ENCODE measurements at regions not wholly inside any gene's neighbourhood (a gene's known extent, or its start where the extent isn't known, plus 50 kb on each side); places are given as distances from the start of the nearest gene placed in this dataset.

DNA sequence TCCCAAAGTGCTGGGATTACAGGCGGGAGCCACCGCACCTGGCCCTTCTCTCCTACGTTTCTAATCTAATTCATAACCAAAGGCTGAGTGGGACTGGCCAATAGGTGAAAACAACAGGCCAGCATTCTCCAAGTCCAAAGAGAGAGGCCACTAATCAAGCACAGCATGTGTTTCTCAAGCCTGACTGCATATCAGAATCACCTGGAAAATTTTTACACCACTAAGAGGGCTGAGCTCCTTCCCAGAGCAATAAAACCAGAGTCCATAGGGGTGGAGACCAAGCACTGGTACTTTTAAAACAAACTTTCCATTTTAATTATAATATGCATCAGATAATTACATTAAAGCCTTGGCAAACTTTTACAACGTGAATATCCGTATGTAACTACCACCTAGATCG is 254.4 kb downstream of the OPA1 start:
- no peak for DNase-seq (ENCODE audit: low read depth)

DNA sequence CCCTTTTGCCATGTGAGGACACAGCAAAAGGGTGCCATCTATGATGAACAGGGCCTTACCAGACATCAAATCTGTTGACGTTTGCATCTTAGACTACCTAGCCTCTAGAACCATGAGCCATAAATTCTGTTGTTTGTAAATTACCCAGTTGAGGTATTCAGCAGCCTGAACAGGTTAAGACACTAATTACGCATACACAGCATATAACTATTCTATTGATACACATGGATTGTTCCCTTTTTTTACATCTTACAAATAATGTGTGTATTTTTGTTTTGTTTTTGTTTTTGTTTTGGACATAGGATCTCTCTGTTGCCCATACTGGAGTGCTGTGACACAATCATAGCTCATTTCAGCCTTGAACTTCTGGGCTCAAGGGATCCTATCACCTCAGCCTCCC is 255.5 kb downstream of the OPA1 start:
- DNase-seq (ENCODE audit: low read depth): no peak

DNA sequence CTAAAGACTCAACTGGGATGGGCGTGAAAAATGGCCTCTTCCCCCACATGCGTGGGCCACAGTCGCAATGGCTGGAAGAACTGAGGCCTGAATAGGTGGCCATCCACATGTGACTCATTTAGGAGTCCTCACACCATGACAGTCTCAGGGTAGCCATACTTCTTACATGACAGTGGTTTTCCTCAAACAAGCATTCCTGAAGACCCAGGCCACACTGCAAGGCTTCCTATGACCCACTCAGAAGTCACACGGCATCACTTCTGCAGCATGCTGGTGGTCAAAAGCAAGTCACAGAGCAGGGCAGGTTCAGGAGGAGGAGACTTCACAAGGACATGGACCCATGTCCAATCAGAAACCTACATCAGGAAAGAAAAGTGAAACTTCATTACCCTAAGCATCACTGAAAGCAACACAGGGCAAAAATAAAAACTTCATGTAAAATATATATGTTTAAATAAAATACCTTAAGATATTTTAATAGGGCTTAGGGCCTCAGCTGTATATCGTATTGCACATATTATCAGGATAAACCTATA is 257.1 kb downstream of the OPA1 start:
- no peak for DNase-seq (ENCODE audit: low read depth)

DNA sequence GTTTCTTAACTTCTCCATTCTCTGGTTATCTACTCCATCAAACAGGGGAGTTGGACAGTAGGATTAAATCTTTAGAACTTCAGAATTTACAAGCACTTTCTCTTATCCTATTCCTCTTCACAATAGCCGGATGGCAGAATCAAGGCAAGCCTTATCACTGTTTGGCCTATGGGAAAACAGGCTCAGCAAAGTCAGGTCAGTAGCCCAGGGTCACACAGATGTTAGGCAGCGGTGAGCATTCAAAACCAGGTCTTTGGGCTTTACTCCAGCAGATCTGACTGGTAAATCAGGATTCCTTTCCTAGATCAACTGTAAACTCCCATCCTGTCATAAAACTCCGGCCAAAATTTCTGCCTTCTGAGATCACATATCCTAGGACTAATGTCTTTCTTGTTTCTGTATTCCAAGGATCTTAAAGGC is 258.4 kb downstream of the OPA1 start:
- DNase-seq (ENCODE audit: low read depth): no peak

DNA sequence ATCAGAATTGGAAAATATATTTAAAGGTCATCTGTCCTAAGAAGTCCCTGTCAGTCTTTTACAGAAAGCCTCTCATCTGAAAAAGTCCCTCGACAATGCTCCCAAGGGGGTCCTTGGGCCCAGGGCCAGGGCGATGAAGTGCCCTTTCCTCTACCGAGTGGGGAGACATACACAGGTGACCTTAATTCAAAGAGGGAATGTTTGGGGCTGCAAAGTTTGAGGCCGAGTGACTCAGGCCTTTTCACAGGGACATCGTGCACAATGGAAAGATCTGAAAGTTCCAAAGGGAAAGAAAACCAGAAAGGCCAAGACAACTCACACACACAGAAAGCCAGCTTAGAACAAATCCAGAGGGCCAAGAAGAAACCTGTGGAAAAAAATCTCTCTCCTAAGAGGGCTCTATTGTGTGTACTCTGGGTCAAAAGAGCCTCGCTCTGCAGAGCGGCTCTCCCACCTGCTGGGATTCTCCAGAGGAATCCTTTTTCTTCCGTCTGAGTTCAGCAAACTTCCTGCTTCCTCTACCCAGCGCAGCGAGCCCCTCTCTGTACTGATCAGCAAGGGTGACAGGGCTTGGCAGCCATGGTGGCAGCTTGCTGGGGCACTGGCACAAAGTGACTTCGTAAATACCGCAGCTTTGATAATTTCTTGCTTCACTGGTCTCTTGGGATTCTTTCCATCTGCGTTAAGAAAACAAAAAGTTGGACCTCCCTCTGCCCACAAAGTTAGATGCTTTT is 259.1 kb downstream of the OPA1 start:
- DNase-seq (ENCODE audit: low read depth): no peak

DNA sequence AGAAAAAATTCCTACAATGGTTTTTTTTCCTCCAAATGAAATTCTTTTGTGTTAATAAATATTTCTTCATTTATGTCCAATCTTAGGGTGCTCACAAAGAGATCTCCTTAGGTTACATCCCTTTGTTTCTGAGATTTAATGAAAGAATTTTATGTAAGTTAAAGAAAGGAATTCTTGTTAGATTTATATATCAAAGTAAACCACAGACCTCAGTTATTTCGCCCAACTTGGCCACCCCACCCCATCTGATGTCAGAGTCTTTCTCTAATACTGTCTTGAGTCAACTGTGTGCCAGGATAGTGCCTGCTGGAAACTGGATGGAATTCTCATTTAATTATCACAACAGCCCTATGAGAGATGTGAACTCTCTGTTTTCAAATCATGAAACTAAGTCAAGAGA is 259.9 kb downstream of the OPA1 start:
- DNase-seq (ENCODE audit: low read depth): no peak

DNA sequence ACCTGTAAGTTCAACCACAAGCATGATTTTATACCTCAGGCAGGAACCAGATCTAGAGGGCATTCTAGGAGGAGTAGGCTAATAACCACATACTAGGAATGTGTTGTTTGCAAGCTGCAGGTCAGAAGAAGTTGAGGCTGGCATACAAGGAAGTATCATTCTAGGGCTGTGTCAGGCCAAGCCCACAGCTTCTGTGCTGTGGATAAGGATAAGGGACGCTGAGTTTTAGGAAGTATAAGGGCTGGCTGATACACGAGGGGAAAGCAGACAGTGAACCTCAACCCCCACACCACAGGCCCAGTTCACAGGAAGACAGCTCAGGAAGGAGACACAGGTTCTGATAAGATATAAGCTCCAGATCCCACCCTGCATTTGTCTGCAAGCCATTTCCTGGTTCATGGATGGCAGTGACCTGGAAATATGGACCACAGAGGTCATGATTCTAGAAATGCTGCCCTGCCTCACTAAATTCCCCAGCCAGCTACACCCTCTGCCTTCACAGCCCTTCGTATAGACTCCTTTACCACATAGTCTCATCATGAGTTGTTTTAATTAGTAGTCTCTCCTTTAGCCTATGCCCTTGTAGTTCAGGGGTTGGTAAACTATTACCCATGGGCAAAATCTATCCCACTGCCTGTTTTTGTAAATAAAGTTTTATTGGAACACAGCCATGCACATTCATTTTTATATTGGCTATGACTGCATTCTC is 260.7 kb downstream of the OPA1 start:
- DNase-seq (ENCODE audit: low read depth): peak; percentile 92

DNA sequence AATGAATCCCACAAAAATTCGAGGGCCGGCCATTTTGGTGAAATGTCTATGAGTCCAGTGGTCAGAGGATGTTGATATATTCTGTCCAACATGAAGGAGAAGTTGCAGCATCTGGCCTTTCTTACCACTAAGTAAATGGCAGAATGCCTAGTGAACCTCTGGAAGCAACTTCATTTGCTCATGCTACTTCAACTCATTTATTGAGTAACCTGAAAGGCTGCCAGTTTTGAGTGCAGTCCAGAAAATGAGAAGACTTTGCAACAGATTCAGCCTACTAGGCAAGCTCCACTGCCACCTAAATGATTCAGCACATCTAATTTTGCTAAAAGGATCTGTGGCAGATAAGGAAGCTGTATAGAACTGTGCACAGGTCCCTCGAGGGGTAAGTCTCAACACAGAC is 265.0 kb downstream of the OPA1 start:
- peak; percentile 96 for DNase-seq (ENCODE audit: low read depth)

DNA sequence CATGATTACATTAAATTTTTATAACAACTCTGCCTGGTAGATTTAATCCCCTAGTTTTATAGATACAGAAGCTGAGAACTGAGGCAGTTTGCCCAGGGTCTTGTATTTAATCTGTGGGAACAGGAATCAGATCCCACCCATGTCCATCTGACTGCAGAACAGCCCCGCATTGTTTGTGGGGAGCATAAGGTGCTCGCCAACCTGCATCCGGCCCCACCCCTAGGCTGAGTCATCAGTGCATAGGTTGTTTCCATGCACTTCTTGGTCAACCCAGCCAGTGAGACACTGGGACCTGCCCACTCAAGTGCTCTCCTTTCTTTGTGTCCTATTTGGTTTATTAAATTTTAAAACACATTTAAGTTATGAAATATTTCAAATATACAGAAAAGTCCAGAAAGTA is 266.2 kb downstream of the OPA1 start:
- no peak for DNase-seq (ENCODE audit: low read depth)

DNA sequence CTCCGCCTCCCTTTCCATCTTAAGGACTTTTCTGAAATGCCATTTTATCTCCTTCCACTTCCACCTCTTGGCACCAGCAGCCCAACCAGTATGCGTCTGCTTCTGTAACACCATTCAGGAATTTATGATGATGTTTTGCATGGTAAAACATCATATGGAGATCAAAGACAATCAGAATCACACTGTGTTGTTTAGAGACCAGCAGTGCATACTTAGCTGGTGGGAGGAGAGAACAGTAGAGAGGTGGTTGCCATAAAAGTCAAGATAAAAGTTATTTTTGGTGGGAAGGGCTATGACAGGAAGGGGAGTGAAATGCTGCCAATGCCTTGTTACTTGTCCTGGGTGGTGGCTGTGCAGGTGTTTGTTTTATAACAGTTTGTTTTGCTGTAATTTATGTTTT is 268.0 kb downstream of the OPA1 start:
- no peak for DNase-seq (ENCODE audit: low read depth)

DNA sequence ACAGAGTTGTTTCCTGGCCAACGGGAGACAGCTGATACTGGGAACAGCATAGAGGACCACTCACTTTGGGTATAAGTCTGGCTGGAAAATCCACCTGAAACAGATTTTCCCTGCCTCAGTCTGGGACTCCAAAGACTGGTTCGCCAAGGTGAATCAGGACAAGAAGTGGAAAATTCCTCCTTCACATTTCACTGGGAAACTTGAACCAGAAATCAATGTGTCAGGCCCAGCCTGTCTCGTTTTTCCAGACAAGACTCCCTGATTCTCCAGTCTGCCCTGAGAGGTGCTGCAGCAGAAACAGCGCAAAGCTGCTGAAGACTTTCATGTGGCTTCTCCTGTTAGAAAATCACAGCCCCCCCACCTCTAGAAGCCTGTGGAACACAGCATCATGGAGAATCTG is 269.8 kb downstream of the OPA1 start:
- no peak for DNase-seq (ENCODE audit: low read depth)

DNA sequence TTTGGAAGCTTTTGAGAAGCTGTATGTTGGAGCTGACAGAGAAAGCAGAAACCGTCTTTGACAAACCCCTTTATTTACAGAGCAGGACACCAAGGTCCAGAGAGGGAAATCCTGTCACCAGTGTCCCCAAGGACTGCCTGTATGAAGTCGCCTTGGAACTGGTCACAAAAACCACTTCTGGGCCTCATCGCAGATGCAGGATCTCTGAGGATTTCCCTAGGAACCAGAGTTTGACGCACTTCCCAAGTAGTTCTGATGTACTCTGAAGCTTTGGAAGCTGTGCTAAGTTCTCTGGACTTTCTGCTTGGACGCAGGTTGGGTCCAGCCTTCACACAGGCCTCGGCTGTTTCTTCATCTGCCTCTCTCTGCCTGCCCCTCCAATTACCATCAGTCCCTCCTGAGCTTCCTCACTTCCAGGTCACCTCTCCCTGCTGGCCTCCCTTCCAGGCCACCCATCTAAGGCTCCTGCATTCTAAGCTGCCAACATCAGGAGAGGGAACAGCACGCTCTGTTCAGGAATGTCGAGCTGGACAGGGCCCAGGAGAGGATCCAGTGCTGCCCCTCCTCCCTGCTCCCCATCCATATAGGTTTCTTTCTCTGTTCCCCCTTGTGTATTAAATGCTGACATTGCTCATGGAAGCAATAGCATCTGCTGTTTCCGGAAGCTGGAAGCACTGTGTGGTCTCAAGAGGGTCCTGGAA is 270.8 kb downstream of the OPA1 start:
- no peak for DNase-seq (ENCODE audit: low read depth)

DNA sequence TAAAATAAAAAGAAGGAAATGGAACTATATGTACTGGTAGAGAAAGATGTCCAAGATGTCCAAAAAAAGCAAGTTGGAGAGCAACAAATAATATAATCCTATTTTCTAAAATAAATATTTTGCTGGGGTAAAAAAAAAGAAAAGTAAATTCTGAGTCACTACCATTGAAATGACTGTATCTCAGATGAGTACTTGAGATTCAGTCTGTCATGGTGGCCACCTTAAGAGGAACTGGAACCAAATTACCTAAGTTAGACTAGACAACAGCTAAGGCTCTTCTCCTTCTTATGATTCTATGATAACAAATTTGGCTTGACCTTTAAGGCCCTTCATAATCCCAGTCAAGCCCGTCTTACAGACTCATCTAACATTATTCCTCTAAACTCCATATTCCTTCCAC is 270.6 kb upstream of the HES1 start:
- no peak for DNase-seq (ENCODE audit: low read depth)

DNA sequence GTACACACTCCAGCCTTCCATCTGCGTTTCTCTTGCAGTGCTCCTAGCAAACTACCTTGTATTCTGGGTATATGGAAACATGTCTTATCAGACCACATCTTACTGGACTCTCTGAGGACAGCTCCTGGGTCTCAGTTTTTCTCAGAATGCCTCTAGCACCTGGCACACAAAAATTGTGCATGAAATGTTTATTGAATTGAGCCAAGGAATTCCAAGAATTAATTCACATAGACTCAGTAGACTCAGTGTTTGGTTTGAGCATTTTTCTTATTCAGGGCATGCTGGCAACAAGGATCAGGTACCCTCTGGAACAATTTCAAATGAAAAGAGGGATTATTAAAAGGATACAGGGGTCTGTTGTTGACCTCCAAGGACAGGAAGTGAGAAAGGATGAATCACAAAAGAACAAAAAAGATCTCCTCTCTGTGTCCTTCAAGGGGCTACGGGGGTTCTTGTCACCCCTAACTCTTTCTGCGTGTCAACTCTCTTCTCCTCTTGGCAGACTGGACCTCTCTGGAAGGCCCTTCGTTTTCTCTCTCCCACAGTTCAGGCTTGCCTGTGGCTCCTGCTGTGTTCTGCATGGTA is 270.0 kb upstream of the HES1 start:
- no peak for DNase-seq (ENCODE audit: low read depth)

DNA sequence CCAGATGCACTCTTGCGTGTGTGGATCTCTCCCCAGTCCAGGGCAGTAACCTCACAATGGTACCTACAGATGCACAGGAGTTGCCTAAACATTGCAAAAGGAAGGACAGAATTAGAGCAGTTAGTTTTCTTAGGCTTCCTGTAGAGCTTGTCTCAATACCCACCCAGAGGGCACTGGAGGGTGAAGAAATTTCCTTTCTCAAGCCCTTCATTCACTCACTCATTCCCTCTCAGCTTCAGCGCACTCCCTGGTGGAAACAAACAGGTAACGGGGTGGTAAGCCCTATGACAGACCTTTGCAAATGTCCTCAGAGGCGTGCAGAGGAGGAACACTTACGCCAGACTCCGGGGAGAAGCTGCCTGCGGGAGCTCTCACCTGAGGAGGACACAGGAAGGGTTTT is 267.4 kb upstream of the HES1 start:
- peak; percentile 84 for DNase-seq (ENCODE audit: low read depth)

DNA sequence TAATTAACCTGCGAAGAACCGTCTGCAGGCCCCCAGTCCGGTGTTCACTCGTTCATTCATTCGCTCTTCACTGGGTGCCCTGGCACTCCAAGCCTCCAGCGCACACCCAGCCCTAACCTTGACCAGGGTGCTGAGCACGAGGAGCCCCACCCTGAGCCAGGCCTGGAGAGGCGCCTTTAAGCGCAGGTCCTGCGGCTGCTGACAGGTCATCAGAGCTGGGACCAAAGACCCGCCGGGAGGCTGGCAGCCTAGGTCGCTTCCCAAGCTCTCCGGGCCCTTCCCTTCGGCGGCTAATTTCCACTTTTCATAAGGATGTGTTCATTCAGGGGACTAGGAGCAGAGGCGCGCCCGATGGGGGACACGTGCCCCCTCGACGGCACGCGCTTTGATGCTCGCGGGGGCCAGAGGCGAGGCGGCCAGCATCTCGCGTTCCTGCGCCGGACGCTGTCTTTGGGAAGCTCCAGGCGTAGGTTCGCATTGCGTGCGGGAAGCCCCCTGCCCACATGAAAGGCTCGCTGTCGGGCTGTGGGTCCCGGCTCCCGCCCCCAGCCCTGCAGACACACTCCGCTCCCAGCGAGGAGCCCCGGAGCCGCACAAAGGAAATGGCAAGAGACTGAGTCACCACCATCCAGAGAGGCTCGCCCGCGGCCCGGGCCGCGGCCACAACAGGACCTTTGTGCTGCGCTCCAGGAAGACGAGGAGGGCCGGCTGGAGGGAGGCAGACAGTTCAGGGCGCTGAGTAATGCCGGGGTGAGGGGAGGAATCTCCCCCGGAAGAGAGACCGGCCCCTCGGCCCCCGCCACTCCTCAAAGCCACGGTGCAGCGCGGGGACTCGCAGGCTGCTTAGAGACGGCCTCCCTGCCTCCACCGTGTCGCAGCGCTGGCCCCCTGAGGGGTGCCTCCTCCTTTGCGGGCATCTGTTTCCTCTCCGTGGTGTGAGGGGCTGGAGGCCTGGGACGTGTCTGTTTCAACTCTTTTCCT is 266.4 kb upstream of the HES1 start:
- DNase-seq (ENCODE audit: low read depth): peak; percentile 85

DNA sequence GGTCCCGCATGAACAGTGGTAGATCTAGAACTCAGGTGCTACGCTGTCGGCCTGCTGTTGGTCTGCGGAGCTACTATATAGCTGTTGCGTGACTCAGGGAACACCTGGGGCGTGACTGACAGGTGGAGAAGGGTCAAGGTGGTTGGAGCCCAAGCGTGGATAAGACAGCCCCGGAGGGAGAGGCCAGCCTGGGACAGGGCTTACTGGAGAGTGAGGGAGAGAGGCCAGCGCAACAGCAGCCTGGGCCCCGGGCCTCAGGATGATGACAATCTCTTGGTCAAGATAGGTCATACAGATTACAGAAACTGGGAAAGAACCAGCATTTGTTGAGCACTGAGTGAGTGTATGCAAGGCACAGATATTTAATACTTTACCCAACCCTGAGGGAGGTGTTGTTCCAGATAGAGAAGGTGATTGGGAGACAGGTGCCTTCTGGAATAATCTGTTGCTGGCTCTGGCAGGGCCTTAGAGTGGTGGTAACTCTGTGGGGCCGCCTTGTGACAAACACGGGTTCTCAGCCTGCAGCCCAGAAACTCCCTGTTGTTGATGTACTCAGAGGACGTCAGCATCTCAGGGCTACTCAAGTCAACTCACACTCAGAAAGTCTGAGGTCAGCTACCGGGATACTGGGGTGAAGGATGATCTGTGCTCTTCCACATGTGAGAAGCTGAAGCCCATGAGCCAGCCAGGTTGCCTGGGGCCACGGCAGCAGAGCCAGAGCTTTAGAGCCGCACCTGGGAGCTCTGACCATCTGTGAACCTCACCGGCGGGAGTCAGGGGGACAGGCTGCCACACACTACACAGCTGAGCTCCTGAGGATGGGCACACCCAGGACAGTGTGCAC is 265.4 kb upstream of the HES1 start:
- DNase-seq (ENCODE audit: low read depth): peak; percentile 66

DNA sequence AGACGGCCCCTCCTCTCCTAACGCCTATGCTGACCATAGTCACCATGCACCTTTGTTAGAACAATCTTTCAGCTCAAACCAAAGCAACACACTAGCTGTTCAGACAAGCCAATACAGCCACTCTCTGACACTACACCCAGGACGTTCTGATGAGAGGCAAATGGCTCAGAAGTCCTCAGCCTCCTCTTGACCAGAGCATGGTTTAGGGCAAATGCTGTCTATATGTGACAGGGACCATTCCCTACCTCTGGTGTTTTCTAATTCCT is 264.8 kb upstream of the HES1 start:
- DNase-seq (ENCODE audit: low read depth): no peak

DNA sequence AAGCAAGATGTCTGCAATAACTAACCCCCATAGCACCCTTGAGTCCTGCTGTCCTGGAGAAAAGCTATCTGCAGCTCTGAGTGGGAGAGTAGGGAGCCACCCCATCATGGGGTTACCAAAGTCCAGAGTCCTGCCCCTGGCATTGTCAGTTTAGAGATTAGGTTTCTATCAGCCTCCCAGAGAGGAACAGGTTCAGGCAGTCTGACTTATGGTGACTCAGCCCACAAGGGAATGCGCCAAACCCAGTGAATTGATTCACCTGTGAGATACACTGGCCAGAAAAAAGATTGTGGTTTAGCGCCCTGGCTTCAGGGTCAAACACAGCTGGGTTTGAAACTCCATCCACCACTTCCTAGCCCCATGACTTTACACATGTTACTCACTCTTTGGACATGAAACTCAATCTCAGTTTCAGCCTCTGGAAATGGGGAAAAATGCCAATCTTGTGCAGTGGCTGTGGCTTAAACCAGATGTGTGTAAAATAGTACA is 263.6 kb upstream of the HES1 start:
- peak; percentile 99 for DNase-seq (ENCODE audit: low read depth)

DNA sequence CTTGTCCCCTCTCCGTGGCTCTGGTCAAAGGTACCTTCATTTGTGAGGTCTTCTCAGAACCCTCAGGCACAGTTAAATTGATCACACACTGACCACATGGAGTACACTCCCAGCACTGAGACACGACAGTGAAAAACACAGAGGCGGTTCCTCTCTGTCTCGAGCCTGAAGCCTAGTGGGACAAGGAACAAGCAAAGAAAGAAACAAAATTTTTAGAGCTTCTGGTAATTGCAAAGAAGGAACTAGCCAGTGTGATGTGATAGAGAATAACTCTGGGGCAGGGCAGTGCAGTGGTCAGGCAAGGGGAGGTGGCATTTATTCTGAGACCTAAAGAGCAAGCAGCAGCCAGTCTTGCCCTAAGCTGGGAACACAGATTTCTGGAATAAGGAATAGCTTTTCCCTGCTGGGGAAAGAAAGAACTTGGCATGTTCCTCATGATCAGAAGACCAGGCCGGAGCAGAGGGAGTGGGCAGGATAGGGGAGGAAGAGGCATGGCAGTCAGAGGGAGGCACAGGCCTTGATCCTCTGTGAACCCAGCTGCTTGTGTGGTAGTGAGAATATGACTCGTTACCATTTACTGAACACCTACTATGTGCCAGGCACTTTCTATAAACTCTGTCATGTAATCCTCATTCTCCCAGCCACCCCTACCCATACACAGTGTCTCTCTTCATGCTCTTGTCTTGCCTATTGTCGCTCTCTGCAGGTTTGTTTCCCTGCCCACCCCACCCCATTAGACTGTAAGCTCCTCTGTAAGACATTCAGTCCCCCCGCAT is 262.3 kb upstream of the HES1 start:
- no peak for DNase-seq (ENCODE audit: low read depth)

Measured in renal cortical epithelial cell (primary cell).